GM10847 (cell line): ENCODE measurements at regions not wholly inside any gene's neighbourhood (a gene's known extent, or its start where the extent isn't known, plus 50 kb on each side); places are given as distances from the start of the nearest gene placed in this dataset.

Experiments used
- POLR2A ChIP-seq: IDR thresholded peaks from 2 replicates; pipeline ENCODE4 v1.6.1; 2011; ENCODE audit not compliant: insufficient read length; ENCODE audit errors: extremely low read depth

DNA sequence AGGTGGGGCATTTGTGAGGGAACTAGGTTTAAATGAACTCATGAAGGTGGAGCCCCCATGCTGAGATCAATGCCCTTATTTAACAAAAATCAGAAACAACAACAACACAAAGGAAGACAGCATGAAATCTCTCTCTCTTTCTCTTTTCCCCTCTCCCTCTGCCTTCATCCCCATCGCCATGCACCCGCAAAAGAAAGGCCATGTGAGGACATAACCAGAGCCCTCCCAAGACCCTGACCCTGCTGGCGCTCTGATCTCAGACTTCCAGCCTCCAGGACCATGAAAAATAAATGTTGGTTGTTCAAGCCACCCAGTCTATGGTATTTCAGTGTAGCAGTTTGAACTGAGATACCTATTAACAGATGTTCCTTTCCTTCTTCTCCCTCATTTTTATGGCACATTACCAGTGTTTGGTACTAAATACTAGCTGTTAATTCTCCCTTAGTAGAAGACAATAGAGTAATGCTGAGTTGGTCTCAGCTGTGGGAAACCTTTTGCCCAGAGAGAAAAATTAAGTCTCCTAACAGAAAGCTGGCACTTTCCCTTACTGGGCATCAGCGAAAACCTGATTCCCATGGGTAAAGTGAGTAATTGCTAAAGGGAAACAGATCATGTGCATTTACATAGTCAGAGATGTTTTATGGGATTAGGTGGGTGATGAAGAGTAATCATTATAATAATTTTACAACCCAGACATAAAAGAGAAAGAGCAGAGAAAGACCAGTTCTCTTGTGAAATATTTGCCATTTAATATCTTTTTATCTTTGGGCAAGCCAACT is 264.0 kb upstream of the PLEKHG7 start:
- no peak for TF ChIP-seq POLR2A

DNA sequence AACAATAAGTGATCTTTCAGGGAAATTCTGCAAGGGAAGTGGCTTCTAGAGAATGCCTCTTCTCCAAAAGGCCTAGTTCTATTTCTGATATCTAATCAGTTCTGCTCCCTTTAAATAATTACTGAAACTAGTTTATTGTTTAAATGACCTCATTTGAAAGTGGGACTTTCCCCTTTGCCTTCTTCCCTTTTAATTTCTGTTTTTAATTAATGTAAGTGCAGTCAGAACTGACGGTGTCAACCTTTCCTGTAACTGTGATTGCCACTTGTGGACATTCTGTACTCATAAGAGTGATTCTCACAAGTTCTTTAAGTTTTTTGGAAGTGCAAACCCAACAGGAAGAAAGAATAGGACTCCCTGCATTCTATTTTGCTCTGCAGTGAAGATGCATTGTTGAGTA is 265.3 kb upstream of the PLEKHG7 start:
- TF ChIP-seq POLR2A = no peak

GRCh38 chr12:92436856-92437255 is 265.9 kb upstream of the PLEKHG7 start:
- TF ChIP-seq POLR2A = no peak

DNA sequence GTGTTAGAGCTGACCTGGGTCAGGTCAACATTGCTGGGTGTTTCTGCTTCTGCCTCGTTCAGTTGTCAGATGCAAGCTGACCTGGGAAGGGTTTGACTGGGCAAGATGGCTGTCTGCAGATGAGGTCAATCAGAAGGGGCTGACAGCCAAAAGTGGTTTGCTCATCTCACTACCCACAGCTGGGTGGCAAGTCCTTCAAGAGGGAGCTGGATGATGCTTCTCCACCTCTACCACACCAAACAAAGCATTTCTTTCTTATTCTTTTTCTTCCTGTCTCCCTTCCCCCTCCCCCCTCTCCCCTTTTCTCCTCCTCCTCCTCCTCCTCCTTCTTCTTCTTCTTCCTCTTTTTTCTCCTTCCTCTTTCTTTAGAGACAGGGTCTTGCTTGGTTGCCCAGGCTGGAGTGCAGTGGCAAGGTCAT is 268.2 kb upstream of the PLEKHG7 start:
- no peak for TF ChIP-seq POLR2A

- TF ChIP-seq POLR2A = no peak
Observed at GRCh38 chr12:92432724-92433441, 269.9 kb upstream of the PLEKHG7 start.

DNA sequence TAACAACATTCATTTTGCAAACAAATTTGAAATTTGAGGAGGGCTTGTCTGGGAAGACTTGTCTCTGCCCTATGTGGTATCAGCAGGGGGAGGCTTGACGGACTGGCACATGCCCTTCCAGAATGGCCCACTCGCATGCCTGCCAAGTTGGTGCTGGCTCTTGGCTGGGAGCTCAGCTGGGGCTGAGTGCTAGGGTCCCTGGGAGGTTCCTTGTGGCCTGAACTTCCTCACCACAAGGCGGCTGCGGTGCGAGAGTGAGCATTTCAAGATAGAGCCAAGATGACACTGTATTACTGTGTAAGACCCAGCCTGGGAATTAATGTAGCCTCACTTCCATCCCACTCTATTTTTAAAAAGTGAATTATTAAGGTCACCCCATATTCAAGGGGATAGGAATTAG is 271.6 kb upstream of the PLEKHG7 start:
- TF ChIP-seq POLR2A = no peak

- TF ChIP-seq POLR2A = no peak
Observed at GRCh38 chr12:92426332-92426731, 276.5 kb upstream of the PLEKHG7 start.

GRCh38 chr12:92425165-92425564 is 277.6 kb upstream of the PLEKHG7 start:
- no peak for TF ChIP-seq POLR2A

DNA sequence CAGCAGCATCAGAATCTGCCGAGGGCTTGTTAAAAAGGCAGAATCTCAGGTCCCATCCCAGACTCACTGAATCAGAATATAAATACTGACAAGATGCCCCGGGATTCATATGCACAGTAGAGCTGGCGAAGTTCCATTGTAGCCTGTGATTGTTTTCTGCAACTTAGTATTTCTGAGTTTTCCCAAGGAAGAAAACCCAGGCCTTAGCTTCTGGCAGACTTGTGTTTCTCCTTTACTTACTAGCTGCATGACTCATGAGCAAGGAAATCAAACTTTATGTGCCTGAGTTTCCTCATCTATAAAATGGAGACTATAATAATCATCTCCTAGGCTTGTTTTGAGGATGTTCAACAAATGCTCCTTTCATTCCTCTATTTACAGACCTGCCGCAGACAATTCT is 278.5 kb upstream of the PLEKHG7 start:
- TF ChIP-seq POLR2A = no peak

DNA sequence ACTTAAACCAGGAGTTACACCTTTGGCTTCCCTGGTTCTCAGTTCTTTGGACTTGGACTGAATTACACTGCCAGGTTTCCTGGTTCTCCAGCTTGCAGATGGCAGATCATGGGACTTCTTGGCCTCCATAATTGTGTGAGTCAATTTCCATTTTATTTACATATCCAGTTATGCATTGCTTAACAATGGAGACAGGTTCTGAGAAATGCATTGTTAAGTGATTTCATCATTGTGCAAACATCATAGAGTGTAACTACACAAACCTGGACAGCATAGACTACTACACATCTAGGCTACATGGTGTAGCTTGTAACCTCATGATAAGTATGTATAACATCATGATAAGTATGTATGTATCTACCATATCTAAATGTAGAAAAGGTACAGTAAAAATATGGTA is 276.1 kb upstream of the BTG1 start:
- TF ChIP-seq POLR2A = no peak

GRCh38 chr12:92421042-92421441 is 275.4 kb upstream of the BTG1 start:
- no peak for TF ChIP-seq POLR2A

GRCh38 chr12:92419201-92419600 is 273.6 kb upstream of the BTG1 start:
- TF ChIP-seq POLR2A = no peak

GRCh38 chr12:92418381-92418780 is 272.7 kb upstream of the BTG1 start:
- TF ChIP-seq POLR2A = no peak

DNA sequence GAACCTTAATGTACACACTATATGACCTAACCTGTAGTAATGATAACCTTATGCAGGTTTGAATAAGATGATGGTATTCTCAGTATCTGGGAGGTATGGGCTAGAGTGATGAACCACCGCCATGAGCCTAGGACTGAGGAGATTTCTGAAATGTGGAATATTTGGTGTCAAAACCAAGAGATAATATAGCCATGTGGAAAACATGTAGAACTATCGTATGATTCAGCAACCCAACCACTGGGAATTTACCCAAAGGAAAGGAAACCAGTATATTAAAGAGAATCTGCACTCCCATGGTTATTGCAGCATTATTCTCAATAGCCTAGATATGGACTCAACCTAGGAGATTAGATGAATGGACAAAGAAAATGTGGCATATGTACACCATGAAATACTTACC is 271.7 kb upstream of the BTG1 start:
- no peak for TF ChIP-seq POLR2A

- TF ChIP-seq POLR2A = no peak
Observed at GRCh38 chr12:92416385-92416812, 270.8 kb upstream of the BTG1 start.
